Upper lobe of left lung (tissue), 6 donors: ENCODE measurements at regions not wholly inside any gene's neighbourhood (a gene's known extent, or its start where the extent isn't known, plus 50 kb on each side); places are given as distances from the start of the nearest gene placed in this dataset.

Experiments
- ATAC-seq, 2 donors: fragments of 200-7000 bp; cut with Tn5 transposase; one replicate each; pipeline ENCODE4 v1.9.1; 2022; ENCODE audit warnings: mild to moderate bottlenecking in 2 of 2, moderate library complexity in 2 of 2; ENCODE audit not compliant: low FRiP score in 2 of 2
- DNase-seq, 2 donors: peaks; one replicate each; pipeline ENCODE4 v3.0.0-alpha.2; 2019 to 2020
- H3K27ac ChIP-seq, 4 donors: fragments of 200-600 bp; sonication (generic); one replicate each; pipeline ENCODE4 v1.5.1; 2016 to 2019
- H3K27me3 ChIP-seq, 4 donors: fragments of 200-600 bp; sonication (generic); one replicate each; pipeline ENCODE4 v1.5.1; 2017 to 2019
- H3K36me3 ChIP-seq, 4 donors: fragments of 200-600 bp; sonication (generic); one replicate each; pipeline ENCODE4 v1.5.1; 2016 to 2019
- H3K4me1 ChIP-seq, 4 donors: fragments of 200-600 bp; sonication (generic); one replicate each; pipeline ENCODE4 v1.5.1; 2018 to 2019
- H3K4me3 ChIP-seq, 4 donors: fragments of 200-600 bp; sonication (generic); one replicate each; pipeline ENCODE4 v1.5.1; 2017 to 2019; ENCODE audit warnings: mild to moderate bottlenecking in 2 of 4, moderate library complexity in 1 of 4
- H3K9me3 ChIP-seq, 4 donors: fragments of 200-600 bp; sonication (generic); one replicate each; pipeline ENCODE4 v1.5.1; 2018 to 2019
- CTCF ChIP-seq, 6 experiments: fragments of 450-650 bp in 4 of 6; fragments of 200-600 bp in 2 of 6; sonication (generic) in 2 of 6; IDR thresholded peaks; one replicate each; pipeline ENCODE4 v1.5.1; 2016 to 2019; ENCODE audit warnings: antibody characterized with exemption in 6 of 6
- EP300 ChIP-seq, 4 donors: sonication (generic); formaldehyde crosslinking; IDR thresholded peaks; one replicate each; pipeline ENCODE4 v1.5.1; 2017; ENCODE audit warnings: antibody characterized with exemption in 4 of 4, control low read depth in 2 of 4
- POLR2A ChIP-seq, 4 donors: fragments of 450-650 bp; IDR thresholded peaks; one replicate each; pipeline ENCODE4 v1.5.1; 2016 to 2017; ENCODE audit warnings: antibody characterized with exemption in 4 of 4, mild to moderate bottlenecking in 2 of 4
- POLR2AphosphoS5 ChIP-seq, 2 donors: sonication (generic); formaldehyde crosslinking; IDR thresholded peaks; one replicate each; pipeline ENCODE4 v1.5.1; 2017; ENCODE audit warnings: antibody characterized with exemption in 2 of 2
- WGBS, 2 donors: methylation state at CpG; one replicate each; pipeline ENCODE4 v1.1.5; 2017 to 2018; 5-methylcytosine and 5-hydroxymethylcytosine counted together
- donor health status: DM: no; HTN: no; CAD: no; lungs with moderate emphysema.
- donor health status: DM: no; HTN: yes; CAD: no; lungs with severe emphysema.

DNA sequence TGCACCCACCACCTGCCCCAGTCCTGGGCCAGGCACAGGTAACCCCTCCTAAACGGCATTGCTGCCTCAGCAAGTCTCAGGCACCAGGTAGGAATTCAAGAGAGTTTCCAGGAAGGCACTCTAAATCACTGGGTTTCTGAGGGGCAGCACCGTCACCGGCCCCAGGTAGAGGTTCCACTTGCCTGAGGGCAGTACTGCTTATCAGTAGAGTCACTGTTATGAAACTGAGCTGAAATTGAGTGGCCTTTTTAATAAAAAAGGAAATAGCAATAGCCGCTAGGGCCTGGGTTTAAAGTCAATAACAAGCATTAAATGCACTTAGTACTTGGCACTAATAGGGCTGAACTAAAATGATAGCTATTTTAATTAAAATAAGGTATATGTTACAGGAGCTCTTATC lies 653.7 kb downstream of the METTL4 start:
- DNase-seq (no peak), ATAC-seq (no peak)
- WGBS, 2 donors: 80 to 98% methylated on average over 3 to 4 of the region's 4 CpGs
- Histone ChIP-seq H3K9me3 (peaks cover 0 to 19% (median 4%) of the 10 kb centered on the region in 4 donors), H3K4me3 (no peak overlapping the region), H3K27me3 (no peaks in the 10 kb centered on the region), H3K4me1 (no peaks in the 10 kb centered on the region), H3K36me3 (no peaks in the 10 kb centered on the region), H3K27ac (no peak overlapping the region)
- TF ChIP-seq CTCF (IDR thresholded peaks at IDR 0.05) (no peak), POLR2AphosphoS5 (IDR thresholded peaks at IDR 0.05) (no peak), POLR2A (IDR thresholded peaks at IDR 0.05) (no peak), EP300 (IDR thresholded peaks at IDR 0.05) (no peak)

- no peaks in the 10 kb centered on the region for H3K36me3 ChIP-seq
- no peaks in the 10 kb centered on the region for H3K9me3 ChIP-seq
- TF ChIP-seq POLR2AphosphoS5 (IDR thresholded peaks at IDR 0.05): no peak
- TF ChIP-seq POLR2A (IDR thresholded peaks at IDR 0.05): no peak
- no peak for TF ChIP-seq CTCF (IDR thresholded peaks at IDR 0.05)
- no peak for TF ChIP-seq EP300 (IDR thresholded peaks at IDR 0.05)
- no peak overlapping the region for H3K27ac ChIP-seq
- DNase-seq (no peak), ATAC-seq (no peak)
- H3K27me3 ChIP-seq: no peaks in the 10 kb centered on the region
- no peak overlapping the region for H3K4me3 ChIP-seq
- H3K4me1 ChIP-seq: no peaks in the 10 kb centered on the region
Measured at GRCh38 chr18:1922066-1922465, 649.2 kb downstream of the METTL4 start.

GRCh38 chr18:1928711-1929110 lies 642.6 kb downstream of the METTL4 start:
- no peaks in the 10 kb centered on the region for H3K4me1 ChIP-seq
- no peak for ATAC-seq

DNA sequence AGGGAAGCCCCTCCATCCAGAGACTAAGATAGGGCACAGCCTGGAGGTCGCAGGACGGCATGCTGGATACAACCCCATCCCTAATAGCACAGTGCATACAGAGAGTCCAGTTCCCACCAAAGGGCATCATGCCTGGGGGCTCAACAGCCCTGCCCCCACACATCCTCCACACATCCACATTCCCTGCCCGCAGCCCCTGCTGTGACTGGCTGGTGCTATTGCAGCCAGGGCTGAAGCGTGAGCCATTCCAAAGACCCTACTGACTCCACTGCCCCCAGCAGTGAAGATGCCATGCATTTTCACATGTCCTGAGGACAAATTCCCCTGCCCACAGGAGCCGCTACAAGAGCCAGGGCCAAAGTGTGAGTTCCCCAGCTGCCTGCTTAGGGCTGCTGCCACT lies 641.6 kb downstream of the METTL4 start:
- ATAC-seq: no peak
- WGBS, 2 donors: 88 to 96% methylated on average over 2 to 5 of the region's 5 CpGs
- DNase-seq: no peak
- no peak overlapping the region for H3K4me3 ChIP-seq
- no peaks in the 10 kb centered on the region for H3K9me3 ChIP-seq
- H3K4me1 ChIP-seq: no peaks in the 10 kb centered on the region
- no peak overlapping the region for H3K27ac ChIP-seq
- no peaks in the 10 kb centered on the region for H3K36me3 ChIP-seq
- H3K27me3 ChIP-seq: no peaks in the 10 kb centered on the region
- TF ChIP-seq CTCF (IDR thresholded peaks at IDR 0.05) (no peak), EP300 (IDR thresholded peaks at IDR 0.05) (no peak), POLR2AphosphoS5 (IDR thresholded peaks at IDR 0.05) (no peak), POLR2A (IDR thresholded peaks at IDR 0.05) (no peak)

More at GRCh38 chr18:1928711-1929110, 642.6 kb downstream of the METTL4 start:
- Histone ChIP-seq H3K4me3 (no peak overlapping the region), H3K36me3 (no peaks in the 10 kb centered on the region), H3K27me3 (no peaks in the 10 kb centered on the region), H3K9me3 (no peaks in the 10 kb centered on the region), H3K27ac (no peak overlapping the region)
- WGBS, 2 donors: 76 to 78% methylated on average over 6 of the region's 6 CpGs
- TF ChIP-seq CTCF (IDR thresholded peaks at IDR 0.05) (no peak), POLR2AphosphoS5 (IDR thresholded peaks at IDR 0.05) (no peak), EP300 (IDR thresholded peaks at IDR 0.05) (no peak), POLR2A (IDR thresholded peaks at IDR 0.05) (no peak)
- DNase-seq: no peak
